Fibroblast of lung (primary cell): ENCODE measurements at regions not wholly inside any gene's neighbourhood (a gene's known extent, or its start where the extent isn't known, plus 50 kb on each side); places are given as distances from the start of the nearest gene placed in this dataset.

ENCODE experiments used
- DNase-seq, 2 donors: peaks; one replicate each; pipeline versions ENCODE4 v3.0.0 to v3.0.0-alpha.2; 2010; ENCODE audit warnings: low read depth in 2 of 2
- H2AFZ ChIP-seq: 2 replicates; pipeline ENCODE4 v1.5.1; 2012; ENCODE audit warnings: low read length, control low read depth, inconsistent platforms
- H3K27ac ChIP-seq: 2 replicates; pipeline ENCODE4 v1.5.1; 2011; ENCODE audit warnings: low read length, control low read depth; ENCODE audit not compliant: insufficient read depth
- H3K27me3 ChIP-seq: 2 replicates; pipeline ENCODE4 v1.5.1; 2011; ENCODE audit warnings: mild to moderate bottlenecking, low read length; ENCODE audit not compliant: control insufficient read depth, insufficient read depth
- H3K36me3 ChIP-seq: 2 replicates; pipeline ENCODE4 v1.5.1; 2011; ENCODE audit warnings: low read length; ENCODE audit not compliant: control insufficient read depth, insufficient read depth
- H3K4me1 ChIP-seq: 2 replicates; pipeline ENCODE4 v1.5.1; 2011; ENCODE audit warnings: low read length; ENCODE audit not compliant: control insufficient read depth, insufficient read depth; ENCODE audit errors: extremely low read depth
- H3K4me2 ChIP-seq: 2 replicates; pipeline ENCODE4 v1.5.1; 2011; ENCODE audit warnings: low read length, control low read depth; ENCODE audit not compliant: insufficient read depth; ENCODE audit errors: extremely low read depth
- H3K4me3 ChIP-seq, 4 experiments: fragments of 200-600 bp in 1 of 4; sonication (generic) in 1 of 4; replicated peaks in 1 of 4; 2 replicates each; pipeline ENCODE4 v1.5.1; 2011 to 2016; ENCODE audit warnings: low read length in 4 of 4, low read depth in 3 of 4, mild to moderate bottlenecking in 3 of 4, control low read depth in 2 of 4, inconsistent platforms in 1 of 4, mixed read lengths in 1 of 4; ENCODE audit not compliant: insufficient read depth in 1 of 4; ENCODE audit errors: control extremely low read depth in 1 of 4
- H3K79me2 ChIP-seq: 2 replicates; pipeline ENCODE4 v1.5.1; 2012; ENCODE audit warnings: mild to moderate bottlenecking, low read length, inconsistent platforms; ENCODE audit not compliant: control insufficient read depth, insufficient read depth
- H3K9ac ChIP-seq: 2 replicates; pipeline ENCODE4 v1.5.1; 2011; ENCODE audit warnings: mild to moderate bottlenecking, low read length, control low read depth; ENCODE audit not compliant: insufficient read depth
- H3K9me3 ChIP-seq: 2 replicates; pipeline ENCODE4 v1.5.1; 2012; ENCODE audit warnings: low read depth, low read length; ENCODE audit not compliant: control insufficient read depth, insufficient read depth
- H4K20me1 ChIP-seq: 2 replicates; pipeline ENCODE4 v1.5.1; 2011; ENCODE audit warnings: low read length; ENCODE audit not compliant: control insufficient read depth, insufficient read depth; ENCODE audit errors: extremely low read depth
- EZH2 ChIP-seq: IDR thresholded peaks from 2 replicates; pipeline ENCODE4 v1.5.1; 2012; ENCODE audit warnings: low read length, control low read depth, mild to moderate bottlenecking; ENCODE audit errors: missing control alignments
- TF ChIP-seq, protein P1 (sequence below), 2 donors: IDR thresholded peaks in 1 of 2; conservative IDR thresholded peaks in 1 of 2; 1 replicate in 1 of 2; 2 replicates in 1 of 2; pipeline ENCODE4 v1.5.1; 2011 to 2012; ENCODE audit warnings: low read length in 2 of 2, control low read depth in 1 of 2, inconsistent platforms in 1 of 2, low read depth in 1 of 2, mild to moderate bottlenecking in 1 of 2

- Histone ChIP-seq H3K36me3 (no peaks in the 10 kb centered on the region), H3K27me3 (no peaks in the 10 kb centered on the region), H3K79me2 (no peaks in the 10 kb centered on the region), H3K27ac (no peak overlapping the region), H2AFZ (no peak overlapping the region), H3K9me3 (no peaks in the 10 kb centered on the region), H3K4me1 (peaks cover 3% of the 10 kb centered on the region), H4K20me1 (no peaks in the 10 kb centered on the region), H3K4me2 (no peak overlapping the region), H3K9ac (no peak overlapping the region), H3K4me3 (no peak overlapping the region)
- TF ChIP-seq, protein P1, sequence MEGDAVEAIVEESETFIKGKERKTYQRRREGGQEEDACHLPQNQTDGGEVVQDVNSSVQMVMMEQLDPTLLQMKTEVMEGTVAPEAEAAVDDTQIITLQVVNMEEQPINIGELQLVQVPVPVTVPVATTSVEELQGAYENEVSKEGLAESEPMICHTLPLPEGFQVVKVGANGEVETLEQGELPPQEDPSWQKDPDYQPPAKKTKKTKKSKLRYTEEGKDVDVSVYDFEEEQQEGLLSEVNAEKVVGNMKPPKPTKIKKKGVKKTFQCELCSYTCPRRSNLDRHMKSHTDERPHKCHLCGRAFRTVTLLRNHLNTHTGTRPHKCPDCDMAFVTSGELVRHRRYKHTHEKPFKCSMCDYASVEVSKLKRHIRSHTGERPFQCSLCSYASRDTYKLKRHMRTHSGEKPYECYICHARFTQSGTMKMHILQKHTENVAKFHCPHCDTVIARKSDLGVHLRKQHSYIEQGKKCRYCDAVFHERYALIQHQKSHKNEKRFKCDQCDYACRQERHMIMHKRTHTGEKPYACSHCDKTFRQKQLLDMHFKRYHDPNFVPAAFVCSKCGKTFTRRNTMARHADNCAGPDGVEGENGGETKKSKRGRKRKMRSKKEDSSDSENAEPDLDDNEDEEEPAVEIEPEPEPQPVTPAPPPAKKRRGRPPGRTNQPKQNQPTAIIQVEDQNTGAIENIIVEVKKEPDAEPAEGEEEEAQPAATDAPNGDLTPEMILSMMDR (conservative IDR thresholded peaks at IDR 0.05 in 1 of 2, IDR thresholded peaks at IDR 0.05 in 1 of 2; ENCODE audit: low read depth in 1 of 2, low read length in 2 of 2), result no peak
- no peak for TF ChIP-seq EZH2
- peak in 1 of 2 donors; percentile 13 for DNase-seq
These were observed 155.1 kb upstream of the PPARGC1A start for GRCh38 chr4:24044610-24045589.

- H4K20me1 ChIP-seq, result no peaks in the 10 kb centered on the region
- TF ChIP-seq, protein P1 (conservative IDR thresholded peaks at IDR 0.05 in 1 of 2, IDR thresholded peaks at IDR 0.05 in 1 of 2; ENCODE audit: low read depth in 1 of 2, low read length in 2 of 2), result no peak
- no peak for TF ChIP-seq EZH2
- H3K4me3 ChIP-seq, result no peak overlapping the region
- peaks cover 3% of the 10 kb centered on the region for H3K4me1 ChIP-seq
- no peaks in the 10 kb centered on the region for H3K36me3 ChIP-seq
- peak; percentile 85 to 96 for DNase-seq
- no peak overlapping the region for H3K9ac ChIP-seq
- peak overlapping the region; percentile 11 for H3K4me2 ChIP-seq
- no peak overlapping the region for H3K27ac ChIP-seq
- no peaks in the 10 kb centered on the region for H3K9me3 ChIP-seq
- no peak overlapping the region for H2AFZ ChIP-seq
- no peaks in the 10 kb centered on the region for H3K27me3 ChIP-seq
- no peaks in the 10 kb centered on the region for H3K79me2 ChIP-seq
These were observed 152.2 kb upstream of the PPARGC1A start for GRCh38 chr4:24042094-24042493.

DNA sequence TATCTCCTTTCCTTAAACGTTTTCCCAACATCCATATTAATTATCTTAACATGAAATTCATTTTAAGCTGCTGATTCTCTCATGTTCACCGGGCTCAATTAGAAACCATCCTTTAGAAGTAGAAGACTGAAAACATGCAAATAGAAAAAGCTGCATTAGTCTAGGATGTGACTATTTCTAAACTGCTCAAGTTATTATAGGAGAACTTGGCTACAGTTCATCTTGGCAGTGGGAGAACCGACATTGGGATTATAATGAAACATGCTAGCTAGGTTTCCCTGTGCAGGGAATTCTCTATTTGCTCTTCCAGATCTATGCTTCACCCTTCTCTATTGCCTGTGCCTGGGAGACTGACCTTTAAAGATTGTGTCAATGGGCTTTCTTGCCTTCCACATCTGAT lies 151.0 kb upstream of the PPARGC1A start:
- DNase-seq, result peak in 1 of 2 donors; percentile 19

More for the DNA sequence above, 151.0 kb upstream of the PPARGC1A start:
- Histone ChIP-seq H3K4me3 (no peak overlapping the region), H3K27ac (no peak overlapping the region), H3K79me2 (no peaks in the 10 kb centered on the region), H3K9me3 (no peaks in the 10 kb centered on the region), H2AFZ (no peak overlapping the region), H4K20me1 (no peaks in the 10 kb centered on the region), H3K9ac (no peak overlapping the region), H3K36me3 (no peaks in the 10 kb centered on the region), H3K4me1 (peaks cover 3% of the 10 kb centered on the region), H3K4me2 (no peak overlapping the region), H3K27me3 (no peaks in the 10 kb centered on the region)
- no peak for TF ChIP-seq EZH2
- TF ChIP-seq, protein P1 (conservative IDR thresholded peaks at IDR 0.05 in 1 of 2, IDR thresholded peaks at IDR 0.05 in 1 of 2; ENCODE audit: low read depth in 1 of 2, low read length in 2 of 2), result no peak
